NCI-H524 treated with DMSO at 0.1 percent for 48 hours (cell line): ENCODE measurements at regions not wholly inside any gene's neighbourhood (a gene's known extent, or its start where the extent isn't known, plus 50 kb on each side); places are given as distances from the start of the nearest gene placed in this dataset.
A peak's percentile ranks its signal among the peaks of the same experiment; 100 is the strongest.

Experiments
- DNase-seq: peaks from one replicate; lab custom pipeline; 2025; lab: John Stamatoyannopoulos, UW

GRCh38 chr3:124092811-124093210 lies 100.9 kb upstream of the ROPN1 start:
- no peak for DNase-seq

- no peak for DNase-seq
These were observed 102.6 kb upstream of the ROPN1 start for GRCh38 chr3:124094496-124094895.

GRCh38 chr3:124097362-124098131 lies 105.6 kb upstream of the ROPN1 start:
- DNase-seq = no peak

- no peak for DNase-seq
These were observed 109.7 kb upstream of the ROPN1 start for GRCh38 chr3:124101643-124102042.

- no peak for DNase-seq
These were observed 115.4 kb upstream of the ROPN1 start for GRCh38 chr3:124107104-124107890.

- DNase-seq = no peak
These were observed 116.5 kb upstream of the ROPN1 start for GRCh38 chr3:124108446-124108845.

- no peak for DNase-seq
These were observed 121.6 kb upstream of the ROPN1 start for GRCh38 chr3:124113485-124113884.

- DNase-seq = no peak
These were observed 123.4 kb upstream of the ROPN1 start for GRCh38 chr3:124115279-124115678.

GRCh38 chr3:124115956-124116355 lies 124.0 kb upstream of the ROPN1 start:
- DNase-seq = no peak

GRCh38 chr3:124116906-124117305 lies 125.0 kb upstream of the ROPN1 start:
- DNase-seq = peak; percentile 93

GRCh38 chr3:124117486-124117885 lies 125.6 kb upstream of the ROPN1 start:
- no peak for DNase-seq

- DNase-seq = no peak
These were observed 126.5 kb upstream of the ROPN1 start for GRCh38 chr3:124118397-124118796.

- DNase-seq = peak; percentile 19
These were observed 127.3 kb upstream of the ROPN1 start for GRCh38 chr3:124119056-124119716.

GRCh38 chr3:124121379-124122312 lies 129.7 kb upstream of the ROPN1 start:
- peak; percentile 9 for DNase-seq

GRCh38 chr3:124125315-124125714 lies 133.4 kb upstream of the ROPN1 start:
- no peak for DNase-seq

GRCh38 chr3:124126436-124127023 lies 134.6 kb upstream of the ROPN1 start:
- DNase-seq = peak; percentile 99

GRCh38 chr3:124131158-124131557 lies 139.2 kb upstream of the ROPN1 start:
- no peak for DNase-seq

- no peak for DNase-seq
These were observed 139.7 kb upstream of the ROPN1 start for GRCh38 chr3:124131580-124131979.

- DNase-seq = no peak
These were observed 140.9 kb upstream of the ROPN1 start for GRCh38 chr3:124132813-124133212.

- no peak for DNase-seq
These were observed 141.5 kb upstream of the ROPN1 start for GRCh38 chr3:124133366-124133940.

- no peak for DNase-seq
These were observed 145.3 kb upstream of the ROPN1 start for GRCh38 chr3:124137216-124137615.
